Uterus (tissue), 3 donors: ENCODE measurements at regions not wholly inside any gene's neighbourhood (a gene's known extent, or its start where the extent isn't known, plus 50 kb on each side); places are given as distances from the start of the nearest gene placed in this dataset.

Experiments
- DNase-seq, 2 donors: peaks; one replicate each; pipeline ENCODE4 v3.0.0-alpha.2; 2019 to 2020
- H3K27ac ChIP-seq, 2 donors: fragments of 200-600 bp; sonication (generic); 1 replicate in 1 of 2; 2 replicates in 1 of 2; pipeline ENCODE4 v1.5.1; 2016 to 2018
- H3K27me3 ChIP-seq, 2 donors: fragments of 200-600 bp; sonication (generic); one replicate each; pipeline ENCODE4 v1.5.1; 2018 to 2019; ENCODE audit warnings: control low read depth in 1 of 2
- H3K36me3 ChIP-seq, 2 donors: fragments of 200-600 bp; sonication (generic); one replicate each; pipeline ENCODE4 v1.5.1; 2019; ENCODE audit warnings: control low read depth in 1 of 2
- H3K4me1 ChIP-seq, 2 donors: fragments of 200-600 bp; sonication (generic); one replicate each; pipeline ENCODE4 v1.5.1; 2018 to 2019; ENCODE audit warnings: control low read depth in 1 of 2
- H3K4me3 ChIP-seq, 2 donors: fragments of 200-600 bp; sonication (generic); 1 replicate in 1 of 2; 2 replicates in 1 of 2; pipeline ENCODE4 v1.5.1; 2018 to 2019; ENCODE audit warnings: mild to moderate bottlenecking in 1 of 2
- H3K9me3 ChIP-seq, 2 donors: fragments of 200-600 bp; sonication (generic); one replicate each; pipeline ENCODE4 v1.5.1; 2019; ENCODE audit warnings: control low read depth in 1 of 2
- POLR2A ChIP-seq, 2 donors: fragments of 450-650 bp; IDR thresholded peaks; one replicate each; pipeline ENCODE4 v1.6.1; 2016; ENCODE audit warnings: antibody characterized with exemption in 2 of 2, mild to moderate bottlenecking in 1 of 2, moderate library complexity in 1 of 2
- intact Hi-C: fragments of 100-400 bp; cut with DNase I; formaldehyde crosslinking; loops from one replicate; pipeline ENCODE4 v1.15.1; 2023; ENCODE audit warnings: low total_unique reads
- TF ChIP-seq, protein P1 (sequence below), 4 experiments: fragments of 200-600 bp in 2 of 4; fragments of 450-650 bp in 2 of 4; sonication (generic) in 2 of 4; IDR thresholded peaks; one replicate each; pipeline ENCODE4 v1.5.1; 2016 to 2019; ENCODE audit warnings: antibody characterized with exemption in 4 of 4, mild to moderate bottlenecking in 2 of 4, moderate library complexity in 1 of 4
- donor health status: DM: yes; HTN: yes; CAD: no.

DNA sequence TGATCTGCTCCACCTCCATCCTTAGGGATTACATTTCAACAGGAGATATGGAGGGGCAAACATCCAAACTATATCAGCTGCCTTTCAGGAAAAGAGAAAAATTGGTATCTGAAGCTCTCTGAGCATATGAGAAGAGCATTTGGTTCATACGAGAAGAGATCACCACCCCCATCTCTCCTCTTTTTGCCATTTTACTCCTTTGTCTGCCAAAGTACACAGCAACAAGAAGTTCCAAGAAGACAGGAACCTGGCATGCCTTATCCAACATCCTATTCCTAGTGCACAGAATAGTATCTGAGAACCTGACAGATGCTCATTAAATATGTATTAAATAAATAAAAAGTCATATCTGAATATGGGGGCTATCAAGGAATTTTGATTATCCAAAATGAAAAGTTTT is 142.5 kb upstream of the PKN2 start:
- Histone ChIP-seq H3K27ac (no peak overlapping the region), H3K36me3 (no peaks in the 10 kb centered on the region), H3K9me3 (no peaks in the 10 kb centered on the region), H3K27me3 (no peaks in the 10 kb centered on the region), H3K4me1 (no peaks in the 10 kb centered on the region), H3K4me3 (no peak overlapping the region)
- no peak for TF ChIP-seq POLR2A (IDR thresholded peaks at IDR 0.05)
- TF ChIP-seq, protein P1, sequence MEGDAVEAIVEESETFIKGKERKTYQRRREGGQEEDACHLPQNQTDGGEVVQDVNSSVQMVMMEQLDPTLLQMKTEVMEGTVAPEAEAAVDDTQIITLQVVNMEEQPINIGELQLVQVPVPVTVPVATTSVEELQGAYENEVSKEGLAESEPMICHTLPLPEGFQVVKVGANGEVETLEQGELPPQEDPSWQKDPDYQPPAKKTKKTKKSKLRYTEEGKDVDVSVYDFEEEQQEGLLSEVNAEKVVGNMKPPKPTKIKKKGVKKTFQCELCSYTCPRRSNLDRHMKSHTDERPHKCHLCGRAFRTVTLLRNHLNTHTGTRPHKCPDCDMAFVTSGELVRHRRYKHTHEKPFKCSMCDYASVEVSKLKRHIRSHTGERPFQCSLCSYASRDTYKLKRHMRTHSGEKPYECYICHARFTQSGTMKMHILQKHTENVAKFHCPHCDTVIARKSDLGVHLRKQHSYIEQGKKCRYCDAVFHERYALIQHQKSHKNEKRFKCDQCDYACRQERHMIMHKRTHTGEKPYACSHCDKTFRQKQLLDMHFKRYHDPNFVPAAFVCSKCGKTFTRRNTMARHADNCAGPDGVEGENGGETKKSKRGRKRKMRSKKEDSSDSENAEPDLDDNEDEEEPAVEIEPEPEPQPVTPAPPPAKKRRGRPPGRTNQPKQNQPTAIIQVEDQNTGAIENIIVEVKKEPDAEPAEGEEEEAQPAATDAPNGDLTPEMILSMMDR (IDR thresholded peaks at IDR 0.05): no peak
- no peak for DNase-seq
- intact Hi-C loops: no loop called here

DNA sequence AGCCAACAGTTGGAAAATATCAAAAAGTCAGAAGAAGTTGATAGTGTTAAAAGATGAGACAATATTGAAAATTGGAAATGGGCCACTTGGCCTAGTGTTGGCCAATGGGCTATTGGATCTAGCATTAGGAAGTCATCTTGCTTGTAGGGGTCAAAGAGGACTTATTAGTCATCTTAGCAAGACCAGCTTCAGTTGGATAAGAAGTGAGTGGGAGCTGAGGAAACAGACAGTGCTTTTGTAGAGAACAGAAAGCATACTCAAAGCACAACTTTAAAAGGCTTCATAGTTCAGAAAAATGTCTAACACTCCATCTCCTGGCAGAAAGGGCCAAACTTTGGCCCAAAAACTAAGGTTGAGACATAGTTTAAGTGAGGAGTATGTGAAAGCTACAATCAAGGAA is 139.9 kb upstream of the PKN2 start:
- intact Hi-C loops: no loop called here
- TF ChIP-seq POLR2A (IDR thresholded peaks at IDR 0.05): no peak
- TF ChIP-seq, protein P1 (IDR thresholded peaks at IDR 0.05): no peak

DNA sequence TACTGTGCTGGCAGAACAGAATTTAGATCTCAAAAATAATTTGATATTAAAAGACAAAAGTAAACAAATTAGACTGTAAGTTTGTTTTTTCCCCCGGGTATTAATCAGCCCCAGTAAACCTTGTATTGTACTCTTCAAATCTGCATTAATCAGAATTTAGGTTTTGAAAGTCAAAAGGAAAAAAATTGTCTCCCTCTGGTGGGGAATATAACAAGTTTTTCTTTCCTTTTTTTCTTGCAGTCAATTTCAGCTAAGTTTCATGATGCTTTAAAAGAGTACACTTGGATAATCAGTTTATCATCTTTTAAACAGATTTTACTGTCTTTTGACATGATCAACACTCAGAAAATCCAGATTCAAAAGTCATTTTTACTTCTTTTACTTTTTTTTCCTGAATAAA is 134.5 kb upstream of the PKN2 start:
- H3K27ac ChIP-seq: no peak overlapping the region
- TF ChIP-seq, protein P1 (IDR thresholded peaks at IDR 0.05): peak in 1 of 4 experiments; percentile 5
- no peak for TF ChIP-seq POLR2A (IDR thresholded peaks at IDR 0.05)
- H3K36me3 ChIP-seq: no peaks in the 10 kb centered on the region
- H3K4me1 ChIP-seq: no peaks in the 10 kb centered on the region
- no peak for DNase-seq
- H3K4me3 ChIP-seq: no peak overlapping the region
- intact Hi-C loops: no loop called here
- no peaks in the 10 kb centered on the region for H3K27me3 ChIP-seq
- H3K9me3 ChIP-seq: no peaks in the 10 kb centered on the region

More for the DNA sequence above, 139.9 kb upstream of the PKN2 start:
- Histone ChIP-seq H3K36me3 (no peaks in the 10 kb centered on the region), H3K27ac (no peak overlapping the region), H3K27me3 (no peaks in the 10 kb centered on the region), H3K9me3 (no peaks in the 10 kb centered on the region), H3K4me3 (no peak overlapping the region), H3K4me1 (no peaks in the 10 kb centered on the region)
- no peak for DNase-seq

DNA sequence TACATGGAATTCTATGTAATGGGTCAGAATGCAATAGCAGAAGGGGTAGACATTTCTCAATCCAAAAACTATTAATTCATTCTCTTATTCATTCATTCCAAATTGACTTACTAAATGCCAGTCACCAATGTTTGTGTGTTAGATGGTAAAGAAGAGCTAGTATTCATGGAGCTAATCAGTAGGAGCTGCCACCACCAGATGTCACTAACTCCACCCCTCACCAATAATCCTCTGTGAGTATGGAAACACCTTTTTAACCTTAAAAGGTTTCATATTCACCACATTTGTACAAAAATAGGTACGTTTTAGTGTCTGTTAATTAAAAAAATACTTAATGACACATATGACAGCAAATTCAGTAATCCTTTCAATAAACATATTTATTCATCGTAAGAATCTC is 131.8 kb upstream of the PKN2 start:
- TF ChIP-seq, protein P1 (IDR thresholded peaks at IDR 0.05): no peak
- TF ChIP-seq POLR2A (IDR thresholded peaks at IDR 0.05): no peak
- Histone ChIP-seq H3K4me3 (no peak overlapping the region), H3K27ac (no peak overlapping the region), H3K27me3 (no peaks in the 10 kb centered on the region), H3K9me3 (no peaks in the 10 kb centered on the region), H3K4me1 (no peaks in the 10 kb centered on the region), H3K36me3 (no peaks in the 10 kb centered on the region)
- DNase-seq: no peak
- intact Hi-C loops: no loop called here

DNA sequence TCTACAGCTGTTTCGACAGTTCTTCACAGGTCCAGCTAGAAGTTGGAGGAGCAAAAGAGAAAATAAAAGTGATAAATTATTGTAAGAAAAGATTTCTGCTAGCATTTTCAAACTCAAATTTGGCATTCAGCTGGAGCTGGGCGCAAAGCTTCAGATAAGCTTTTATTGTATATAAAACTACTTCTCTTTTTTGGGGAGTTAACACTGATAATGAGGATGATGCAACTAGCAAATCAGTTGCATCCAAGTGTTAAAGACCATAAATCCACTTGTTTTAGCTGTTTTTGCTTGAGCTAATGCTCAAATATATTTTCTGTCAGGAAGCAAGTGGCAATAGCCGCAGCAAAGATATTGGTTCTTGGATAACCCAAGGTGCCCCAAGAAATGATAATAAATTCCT is 127.1 kb upstream of the PKN2 start:
- no peaks in the 10 kb centered on the region for H3K9me3 ChIP-seq
- H3K4me1 ChIP-seq: no peaks in the 10 kb centered on the region
- no peak overlapping the region for H3K4me3 ChIP-seq
- no peaks in the 10 kb centered on the region for H3K27me3 ChIP-seq
- intact Hi-C loops: no loop called here
- H3K27ac ChIP-seq: no peak overlapping the region
- no peaks in the 10 kb centered on the region for H3K36me3 ChIP-seq
- DNase-seq: no peak
- TF ChIP-seq, protein P1 (IDR thresholded peaks at IDR 0.05): no peak
- TF ChIP-seq POLR2A (IDR thresholded peaks at IDR 0.05): no peak
